Endodermal cell (in vitro differentiated cells): ENCODE measurements at regions not wholly inside any gene's neighbourhood (a gene's known extent, or its start where the extent isn't known, plus 50 kb on each side); places are given as distances from the start of the nearest gene placed in this dataset.
"Not testable (repeated sequence)": the region's sequence is repeated elsewhere in the genome, so short reads cannot be mapped to it uniquely, and the experiment has no call there.

Experiments used
- DNase-seq: peaks from one replicate; pipeline ENCODE4 v3.0.0-alpha.2; 2017
- H3K27ac ChIP-seq: 2 replicates; pipeline ENCODE4 v1.5.1; 2013; ENCODE audit warnings: mild to moderate bottlenecking, low read depth, low read length, moderate library complexity
- H3K27me3 ChIP-seq: 2 replicates; pipeline ENCODE4 v1.6.1; 2013; ENCODE audit warnings: mild to moderate bottlenecking, low read length, moderate library complexity; ENCODE audit not compliant: insufficient read depth, control insufficient read depth, poor library complexity, severe bottlenecking
- H3K36me3 ChIP-seq: 2 replicates; pipeline ENCODE4 v1.7.0; 2013; ENCODE audit warnings: mild to moderate bottlenecking, low read length, moderate library complexity; ENCODE audit not compliant: control insufficient read depth, insufficient read depth
- H3K4me1 ChIP-seq: one replicate; pipeline ENCODE4 v1.7.0; 2013; ENCODE audit warnings: low read length; ENCODE audit not compliant: control insufficient read depth, insufficient read depth
- H3K4me3 ChIP-seq: 2 replicates; pipeline ENCODE4 v1.5.1; 2013; ENCODE audit warnings: mild to moderate bottlenecking, low read length, moderate library complexity
- H3K9ac ChIP-seq: 2 replicates; pipeline ENCODE4 v1.6.1; 2013; ENCODE audit warnings: mild to moderate bottlenecking, low read length, moderate library complexity; ENCODE audit not compliant: poor library complexity, severe bottlenecking; ENCODE audit errors: extremely low read depth
- H3K9me3 ChIP-seq: 2 replicates; pipeline ENCODE4 v1.6.1; 2013; ENCODE audit warnings: mild to moderate bottlenecking, low read length, moderate library complexity; ENCODE audit not compliant: control insufficient read depth
- H3K27ac Mint-ChIP-seq: 2 replicates; pipeline ENCODE4 v1.8.0; 2020; ENCODE audit warnings: mixed read lengths
- H3K27me3 Mint-ChIP-seq: 2 replicates; pipeline ENCODE4 v1.8.0; 2021; ENCODE audit warnings: mild to moderate bottlenecking, mixed read lengths; ENCODE audit not compliant: insufficient read depth
- H3K36me3 Mint-ChIP-seq: 2 replicates; pipeline ENCODE4 v1.8.0; 2020; ENCODE audit warnings: low read depth, mixed read lengths
- H3K4me1 Mint-ChIP-seq: 2 replicates; pipeline ENCODE4 v1.8.0; 2020; ENCODE audit warnings: mixed read lengths
- H3K4me3 Mint-ChIP-seq: 2 replicates; pipeline ENCODE4 v1.8.0; 2020; ENCODE audit warnings: mild to moderate bottlenecking, moderate library complexity, mixed read lengths
- H3K9me3 Mint-ChIP-seq: 2 replicates; pipeline ENCODE4 v1.8.0; 2020; ENCODE audit warnings: mild to moderate bottlenecking, mixed read lengths
- CTCF ChIP-seq: fragments of 200-600 bp; sonication (generic); conservative IDR thresholded peaks from 2 replicates; pipeline ENCODE4 v1.5.0; 2021; ENCODE audit warnings: antibody characterized with exemption, mild to moderate bottlenecking
- WGBS, 2 experiments: methylation state at CpG; one replicate each; pipeline versions ENCODE4 v1.1.5 to v1.1.7; 2013; ENCODE audit warnings: missing lambda C conversion rate in 2 of 2, mixed read lengths in 1 of 2; ENCODE audit not compliant: insufficient coverage in 1 of 2, insufficient read length in 1 of 2; 5-methylcytosine and 5-hydroxymethylcytosine counted together

GRCh38 chr11:24171869-24172268, 325.0 kb upstream of the LUZP2 start:
- no peaks in the 10 kb centered on the region for H3K27me3 Mint-ChIP-seq
- no peaks in the 10 kb centered on the region for H3K9me3 ChIP-seq
- no peak for DNase-seq
- H3K36me3 ChIP-seq: no peaks in the 10 kb centered on the region
- 77 to 100% methylated on average over 1 of the region's 1 CpG for WGBS, 2 experiments
- H3K4me3 ChIP-seq: no peak overlapping the region
- H3K27ac ChIP-seq: no peak overlapping the region
- H3K4me3 Mint-ChIP-seq: no peak overlapping the region
- H3K9ac ChIP-seq: no peak overlapping the region
- no peaks in the 10 kb centered on the region for H3K9me3 Mint-ChIP-seq
- H3K4me1 ChIP-seq: no peaks in the 10 kb centered on the region
- TF ChIP-seq CTCF: no peak
- H3K36me3 Mint-ChIP-seq: no peaks in the 10 kb centered on the region
- H3K27me3 ChIP-seq: no peaks in the 10 kb centered on the region
- H3K4me1 Mint-ChIP-seq: no peaks in the 10 kb centered on the region
- H3K27ac Mint-ChIP-seq: no peak overlapping the region

- no peaks in the 10 kb centered on the region for H3K9me3 ChIP-seq
- Mint-ChIP-seq H3K4me3 (no peak overlapping the region), H3K36me3 (no peaks in the 10 kb centered on the region), H3K27ac (no peak overlapping the region), H3K9me3 (peaks cover 5% of the 10 kb centered on the region), H3K4me1 (no peaks in the 10 kb centered on the region), H3K27me3 (no peaks in the 10 kb centered on the region)
- H3K36me3 ChIP-seq: no peaks in the 10 kb centered on the region
- TF ChIP-seq CTCF: no peak
- DNase-seq: no peak
- no peak overlapping the region for H3K9ac ChIP-seq
- 93 to 94% methylated on average over 3 to 4 of the region's 6 CpGs for WGBS, 2 experiments
- H3K27ac ChIP-seq: no peak overlapping the region
- H3K4me3 ChIP-seq: no peak overlapping the region
- no peaks in the 10 kb centered on the region for H3K4me1 ChIP-seq
- no peaks in the 10 kb centered on the region for H3K27me3 ChIP-seq
Observed at GRCh38 chr11:24181395-24182047, 315.3 kb upstream of the LUZP2 start.

- H3K9me3 ChIP-seq, H3K36me3 Mint-ChIP-seq, H3K27me3 ChIP-seq, H3K27ac Mint-ChIP-seq, H3K4me3 ChIP-seq, H3K36me3 ChIP-seq, H3K9ac ChIP-seq, H3K4me3 Mint-ChIP-seq, DNase-seq, H3K27ac ChIP-seq, H3K4me1 ChIP-seq, H3K4me1 Mint-ChIP-seq, H3K27me3 Mint-ChIP-seq: not testable (repeated sequence)
- WGBS, 2 experiments: 87% methylated on average over 1 of the region's 2 CpGs; no CpG with 5 or more reads in 1 of the 2 experiments
- peaks cover 16% of the 10 kb centered on the region for H3K9me3 Mint-ChIP-seq
Observed at GRCh38 chr11:24185535-24185934, 311.3 kb upstream of the LUZP2 start.

GRCh38 chr11:24196733-24197132, 300.1 kb upstream of the LUZP2 start:
- no peaks in the 10 kb centered on the region for H3K4me1 Mint-ChIP-seq
- WGBS, 2 experiments: 94% methylated on average over 2 of the region's 2 CpGs
- no peak overlapping the region for H3K4me3 ChIP-seq

More at GRCh38 chr11:24196733-24197132, 300.1 kb upstream of the LUZP2 start:
- H3K27ac ChIP-seq: no peak overlapping the region
- peaks cover 8% of the 10 kb centered on the region for H3K9me3 ChIP-seq
- Mint-ChIP-seq H3K36me3 (no peaks in the 10 kb centered on the region), H3K4me3 (no peak overlapping the region), H3K27ac (no peak overlapping the region), H3K9me3 (peaks cover 5% of the 10 kb centered on the region), H3K27me3 (no peaks in the 10 kb centered on the region)
- H3K27me3 ChIP-seq: no peaks in the 10 kb centered on the region
- H3K4me1 ChIP-seq: no peaks in the 10 kb centered on the region
- H3K36me3 ChIP-seq: no peaks in the 10 kb centered on the region
- no peak for DNase-seq
- no peak for TF ChIP-seq CTCF
- no peak overlapping the region for H3K9ac ChIP-seq
